NCI-H1436 treated with DMSO at 0.1 percent for 48 hours (cell line): ENCODE measurements at regions not wholly inside any gene's neighbourhood (a gene's known extent, or its start where the extent isn't known, plus 50 kb on each side); places are given as distances from the start of the nearest gene placed in this dataset.
"Not testable (repeated sequence)": the region's sequence is repeated elsewhere in the genome, so short reads cannot be mapped to it uniquely, and the experiment has no call there.

Experiments used
- DNase-seq: peaks from one replicate; lab custom pipeline; 2025; lab: John Stamatoyannopoulos, UW

DNA sequence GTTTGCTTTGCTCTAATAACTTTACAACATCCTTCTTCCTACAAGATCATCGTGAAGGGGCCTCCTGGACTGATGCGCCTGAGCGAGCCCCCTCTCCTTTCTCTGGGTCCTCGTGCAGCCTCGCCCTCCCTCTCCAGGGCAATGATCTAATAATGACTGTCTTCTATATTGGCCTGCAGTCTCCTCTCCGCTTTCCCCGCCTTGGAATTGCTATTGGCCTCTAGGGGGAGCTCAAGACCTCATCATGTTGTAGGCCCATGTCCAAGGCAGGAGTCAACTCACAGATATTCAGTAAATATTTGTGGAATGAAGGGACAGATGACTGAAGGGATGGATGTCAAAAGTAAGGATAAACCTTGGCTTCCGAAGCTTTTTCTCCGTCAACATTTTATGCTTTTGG is 1180.3 kb downstream of the TYW1 start:
- peak; percentile 17 for DNase-seq

- DNase-seq: no peak
Observed at GRCh38 chr7:68180761-68181160, 1184.1 kb downstream of the TYW1 start.

GRCh38 chr7:68183176-68183575 is 1186.5 kb downstream of the TYW1 start:
- no peak for DNase-seq

- peak; percentile 69 for DNase-seq
Observed at GRCh38 chr7:68185631-68186456, 1189.2 kb downstream of the TYW1 start.

DNA sequence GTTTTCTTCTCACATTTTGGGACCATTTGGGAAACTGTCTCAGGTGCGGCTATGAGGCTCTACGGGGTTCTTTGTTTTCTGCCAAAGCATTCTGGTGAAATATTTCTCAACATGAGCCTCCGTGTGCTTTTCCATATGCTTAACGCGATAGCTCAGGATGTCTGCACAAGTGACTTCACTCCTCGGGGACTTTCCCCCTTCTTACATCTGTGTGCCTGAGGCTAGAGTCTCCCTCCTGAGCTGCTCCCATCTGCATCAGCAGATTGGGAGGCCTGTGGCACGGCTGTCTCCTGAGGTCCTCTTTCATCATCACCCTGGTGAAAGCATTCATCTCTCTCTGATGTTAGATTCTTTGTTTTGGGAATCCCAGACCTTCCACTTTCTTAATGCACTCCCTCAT is 1190.9 kb downstream of the TYW1 start:
- DNase-seq: no peak

- no peak for DNase-seq
Observed at GRCh38 chr7:68192941-68193340, 1196.3 kb downstream of the TYW1 start.

- DNase-seq: not testable (repeated sequence)
Observed at GRCh38 chr7:68195642-68196041, 1199.0 kb downstream of the TYW1 start.

DNA sequence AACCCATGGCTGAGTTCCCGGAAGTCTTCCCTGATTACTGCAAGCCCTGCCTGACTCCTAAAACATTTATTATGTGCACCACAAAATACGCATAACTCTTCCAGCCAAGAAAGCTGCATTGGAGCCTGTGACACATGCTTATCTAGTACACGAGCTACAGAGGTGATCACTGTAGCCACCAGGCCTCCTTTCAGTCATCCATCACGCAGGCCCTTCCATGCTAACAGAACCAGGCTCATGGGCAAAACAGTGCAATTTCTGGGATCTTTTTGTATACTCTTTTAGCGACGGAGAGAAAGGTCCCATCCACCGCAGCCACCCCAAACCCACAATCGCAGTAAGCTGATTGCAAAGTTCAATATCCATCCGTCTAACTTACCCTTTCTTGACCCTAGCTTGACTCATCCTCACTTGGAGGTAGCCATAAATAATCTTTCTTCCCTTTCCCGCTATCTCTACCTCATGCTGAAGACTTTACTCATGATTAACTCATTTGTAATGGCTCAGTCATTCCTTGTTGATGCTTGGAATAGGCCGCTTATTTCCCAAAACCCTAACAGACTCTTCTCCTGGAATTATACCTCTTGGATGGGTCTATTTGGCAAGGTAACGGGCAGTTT is 1203.5 kb downstream of the TYW1 start:
- DNase-seq: no peak

- no peak for DNase-seq
Observed at GRCh38 chr7:68203251-68203650, 1206.6 kb downstream of the TYW1 start.

DNA sequence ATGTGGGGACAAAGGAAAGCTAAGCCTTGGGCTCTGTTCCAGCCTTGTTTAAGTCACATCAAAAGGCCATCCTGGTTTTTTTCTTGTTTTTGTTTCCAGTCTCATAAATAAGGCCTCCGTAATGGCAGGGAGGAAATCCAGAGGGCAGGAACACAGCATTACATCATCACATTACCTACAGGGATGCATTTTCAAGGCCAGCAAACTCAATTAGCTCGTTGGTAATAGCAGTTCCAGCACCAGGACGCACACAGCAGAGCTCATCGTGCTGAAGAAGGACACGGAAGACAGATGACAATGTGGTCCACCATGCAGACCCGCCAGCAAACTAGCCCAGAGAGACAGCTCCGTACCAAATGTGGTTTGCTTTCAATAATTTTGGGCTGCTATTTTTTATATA is 1209.2 kb downstream of the TYW1 start:
- DNase-seq: no peak

- DNase-seq: no peak
Observed at GRCh38 chr7:68206946-68207485, 1210.4 kb downstream of the TYW1 start.

DNA sequence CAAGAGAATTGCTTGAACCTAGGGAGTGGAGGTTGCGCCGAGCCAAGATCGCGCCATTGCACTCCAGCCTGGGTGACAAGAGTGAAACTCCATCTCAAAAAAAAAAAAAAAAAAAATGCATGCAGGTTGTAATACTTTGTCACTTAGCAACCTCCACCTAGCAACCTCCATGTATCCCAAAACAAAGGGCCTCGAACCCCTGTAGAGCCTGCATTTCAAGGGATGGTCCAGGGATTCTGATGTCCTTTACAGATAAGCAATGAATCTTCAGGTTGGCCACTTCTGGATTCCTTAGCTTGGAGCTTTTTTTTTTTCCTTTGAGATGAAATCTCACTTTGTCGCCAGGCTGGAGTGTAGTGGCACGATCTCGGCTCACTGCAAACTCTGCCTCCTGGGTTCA is 1211.0 kb downstream of the TYW1 start:
- DNase-seq: no peak

DNA sequence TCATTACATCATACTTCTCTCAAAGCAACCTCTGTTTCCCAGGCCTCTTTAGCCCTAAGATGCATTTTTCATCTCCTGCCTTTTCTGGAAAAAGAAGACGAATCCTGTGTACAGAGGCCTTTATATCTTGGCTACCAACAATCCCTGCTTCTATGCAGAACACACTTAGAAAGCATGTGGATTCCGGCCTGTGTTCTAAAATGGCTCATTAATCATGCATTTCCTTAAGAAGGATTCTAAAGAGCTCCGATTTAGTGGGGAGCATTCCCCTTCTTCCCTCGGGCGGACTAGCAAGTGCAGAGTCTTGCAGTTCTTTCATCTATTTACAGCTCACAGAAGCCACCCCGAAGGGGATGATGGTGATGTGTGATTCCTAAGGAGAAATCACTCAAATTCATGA is 1212.9 kb downstream of the TYW1 start:
- DNase-seq: no peak

GRCh38 chr7:68213838-68214237 is 1217.2 kb downstream of the TYW1 start:
- DNase-seq: no peak

DNA sequence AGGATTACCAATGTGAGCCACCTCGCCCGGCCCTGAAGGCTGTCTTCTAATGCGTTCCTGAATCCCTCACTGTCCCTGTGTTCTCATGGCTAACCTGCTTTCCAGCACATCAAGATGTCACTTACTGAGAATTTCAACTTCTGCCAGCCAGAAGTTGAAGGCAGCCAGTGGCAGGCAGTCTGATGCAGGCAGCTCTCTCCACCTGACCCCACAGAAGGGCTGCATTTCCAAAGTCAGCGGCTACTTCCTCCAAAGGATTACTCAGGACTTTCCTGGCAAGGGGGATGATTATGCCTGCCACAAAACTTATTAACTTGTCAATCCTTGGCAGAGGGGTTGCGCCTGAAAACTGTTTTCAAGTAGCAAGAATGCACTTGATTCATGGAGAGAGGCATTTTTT is 1219.4 kb downstream of the TYW1 start:
- DNase-seq: no peak

- DNase-seq: no peak
Observed at GRCh38 chr7:68217426-68217825, 1220.8 kb downstream of the TYW1 start.

GRCh38 chr7:68218461-68218860 is 1221.8 kb downstream of the TYW1 start:
- DNase-seq: no peak

DNA sequence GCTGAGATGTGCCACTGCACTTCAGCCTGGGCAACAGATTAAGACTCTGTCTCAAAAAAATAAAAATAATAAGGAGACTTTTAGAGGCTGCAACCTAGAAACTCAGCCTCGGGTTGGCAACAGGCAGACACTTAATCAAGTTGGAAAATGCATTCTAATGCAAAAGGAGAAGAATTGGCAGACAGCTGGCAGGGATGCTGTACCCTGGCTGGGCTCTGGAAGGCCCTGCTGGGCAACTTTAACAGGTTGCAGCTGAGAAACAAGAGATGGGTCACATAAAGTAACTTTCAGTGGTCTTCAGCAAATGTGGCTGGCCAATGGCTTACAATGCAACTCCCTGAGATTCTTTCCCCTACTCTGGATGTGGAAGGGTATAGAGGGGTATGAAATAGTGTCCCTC is 1225.7 kb downstream of the TYW1 start:
- DNase-seq: no peak

- DNase-seq: peak; percentile 72
Observed at GRCh38 chr7:68224041-68224741, 1227.6 kb downstream of the TYW1 start.

DNA sequence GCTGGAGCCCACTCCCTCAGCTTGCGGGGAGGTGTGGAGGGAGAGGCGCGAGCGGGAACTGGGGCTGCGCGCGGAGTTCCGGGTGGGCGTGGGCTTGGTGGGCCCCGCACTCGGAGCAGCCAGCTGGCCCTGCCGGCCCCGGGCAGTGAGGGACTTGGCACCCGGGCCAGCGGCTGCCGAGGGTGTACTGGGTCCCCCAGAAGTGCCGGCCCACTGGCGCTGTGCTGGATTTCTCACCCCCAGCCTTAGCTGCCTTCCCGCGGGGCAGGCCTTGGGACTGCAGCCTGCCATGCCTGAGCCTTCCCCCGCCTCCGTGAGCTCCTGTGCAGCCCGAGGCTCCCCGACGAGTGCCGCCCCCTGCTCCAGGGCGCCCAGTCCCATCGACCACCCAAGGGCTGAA is 1234.4 kb downstream of the TYW1 start:
- DNase-seq: not testable (repeated sequence)

DNA sequence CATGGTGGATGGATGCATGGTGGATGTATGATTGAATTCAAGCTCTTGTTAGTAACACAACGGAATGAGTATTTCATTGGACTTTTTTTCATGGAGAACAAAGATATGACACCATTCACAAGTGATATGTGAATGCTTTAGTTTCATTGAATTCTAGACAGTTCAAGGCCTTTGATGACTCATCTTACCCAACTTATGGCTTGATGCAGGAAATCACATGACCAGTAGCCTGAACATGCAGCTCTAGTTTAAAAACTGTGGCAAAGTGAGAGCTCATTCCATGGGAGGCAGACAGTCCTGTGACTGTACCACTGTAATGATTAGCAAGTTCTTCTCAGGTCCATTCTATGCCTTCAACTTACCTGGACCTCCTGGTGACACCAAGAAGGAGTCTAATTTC is 1239.3 kb downstream of the TYW1 start:
- DNase-seq: no peak

- DNase-seq: no peak
Observed at GRCh38 chr7:68238204-68238805, 1241.7 kb downstream of the TYW1 start.
